KG1 (cell line): ENCODE measurements at regions not wholly inside any gene's neighbourhood (a gene's known extent, or its start where the extent isn't known, plus 50 kb on each side); places are given as distances from the start of the nearest gene placed in this dataset.

Source experiments
- DNase-seq: peaks from one replicate; lab custom pipeline; 2025; lab: John Stamatoyannopoulos, UW

DNA sequence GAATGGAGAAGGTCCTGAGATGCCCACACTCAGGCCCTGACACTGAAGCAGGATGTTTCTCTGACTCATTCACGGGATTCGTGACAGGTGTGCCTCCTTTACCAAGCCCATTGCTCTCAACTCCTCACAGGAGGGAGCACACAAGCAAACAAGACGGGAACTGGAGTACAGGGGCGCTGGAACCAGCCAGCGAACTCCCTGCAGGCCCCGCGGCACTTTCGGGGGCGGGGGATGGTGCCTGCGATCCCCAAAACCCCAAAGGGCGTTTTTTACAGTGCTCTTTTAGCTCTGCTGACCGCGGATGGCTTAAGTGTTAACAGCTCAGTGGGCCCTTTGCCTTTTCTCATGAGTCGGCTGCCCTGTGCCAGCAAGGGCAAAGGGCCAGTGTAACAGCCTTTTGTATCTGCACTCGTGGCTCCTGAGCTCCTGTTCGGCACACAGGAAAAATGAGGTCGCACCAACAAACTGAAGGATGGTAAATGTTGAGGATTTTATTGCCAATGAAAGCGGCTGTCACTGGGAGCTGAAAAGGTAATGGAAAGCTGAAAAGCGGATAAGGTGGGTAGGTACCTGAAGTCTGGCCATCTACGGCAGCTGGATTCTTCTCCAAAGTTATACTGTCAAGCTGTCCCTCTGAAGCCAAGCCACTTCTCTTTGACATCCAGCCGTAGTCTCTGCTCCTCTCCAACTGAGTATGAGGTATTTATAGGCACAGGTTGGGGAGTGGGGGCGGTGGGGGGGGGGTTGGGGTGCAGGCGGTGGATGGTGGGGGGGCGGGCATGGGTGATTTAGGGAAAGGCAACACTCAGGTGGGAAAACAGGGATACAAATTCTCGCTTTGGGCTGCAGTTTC lies 65.0 kb upstream of the TRPC4 start:
- DNase-seq: no peak

- DNase-seq: no peak
Measured at GRCh38 chr13:37929308-37929707, 59.7 kb upstream of the TRPC4 start.

DNA sequence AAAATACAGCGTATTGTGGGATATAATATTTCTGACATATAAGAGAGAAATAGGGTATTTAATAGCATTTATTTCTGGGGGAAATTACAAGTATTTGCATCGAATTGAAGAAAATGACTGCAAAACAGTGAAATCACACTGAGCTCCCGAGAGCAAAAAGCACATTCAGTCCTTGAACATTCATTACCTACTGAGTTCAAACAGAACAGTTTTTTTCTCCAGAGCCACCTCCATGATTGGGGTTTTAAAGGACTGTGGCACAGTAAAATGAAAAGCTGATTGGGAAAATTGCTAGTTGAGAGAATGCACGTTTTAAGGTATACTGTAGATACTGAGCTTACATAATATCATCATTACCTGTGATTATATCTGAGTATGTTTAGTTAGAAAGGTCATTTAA lies 58.0 kb upstream of the TRPC4 start:
- DNase-seq: no peak

DNA sequence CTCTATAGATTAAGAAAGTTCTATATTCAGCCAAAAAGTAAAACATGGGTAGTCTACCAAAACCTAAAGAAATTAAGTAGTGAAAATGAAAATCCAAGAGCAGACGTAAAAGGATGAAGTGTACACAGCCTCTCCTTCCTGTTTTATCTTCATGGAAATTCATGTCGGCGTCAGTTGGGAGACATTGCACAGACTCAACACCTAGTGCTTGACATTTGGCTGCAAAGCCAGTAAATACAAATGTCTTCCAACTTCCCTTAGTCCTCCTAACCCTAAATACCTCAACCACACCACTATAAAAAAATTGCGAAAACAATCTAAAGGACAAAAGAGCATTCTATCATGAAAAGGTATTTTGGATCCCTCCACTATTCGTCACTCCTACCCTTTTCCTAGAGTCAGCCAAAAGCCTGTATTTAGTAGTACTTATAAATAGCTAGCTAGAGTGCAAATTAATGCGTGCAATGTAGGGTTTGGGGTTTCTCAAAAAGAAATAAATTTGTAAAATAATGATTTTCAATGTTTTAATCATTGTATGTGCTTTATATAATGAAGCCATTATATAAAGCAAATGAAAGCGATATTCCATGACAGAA lies 56.4 kb upstream of the TRPC4 start:
- no peak for DNase-seq

GRCh38 chr13:37923236-37923635 lies 53.7 kb upstream of the TRPC4 start:
- DNase-seq: no peak

DNA sequence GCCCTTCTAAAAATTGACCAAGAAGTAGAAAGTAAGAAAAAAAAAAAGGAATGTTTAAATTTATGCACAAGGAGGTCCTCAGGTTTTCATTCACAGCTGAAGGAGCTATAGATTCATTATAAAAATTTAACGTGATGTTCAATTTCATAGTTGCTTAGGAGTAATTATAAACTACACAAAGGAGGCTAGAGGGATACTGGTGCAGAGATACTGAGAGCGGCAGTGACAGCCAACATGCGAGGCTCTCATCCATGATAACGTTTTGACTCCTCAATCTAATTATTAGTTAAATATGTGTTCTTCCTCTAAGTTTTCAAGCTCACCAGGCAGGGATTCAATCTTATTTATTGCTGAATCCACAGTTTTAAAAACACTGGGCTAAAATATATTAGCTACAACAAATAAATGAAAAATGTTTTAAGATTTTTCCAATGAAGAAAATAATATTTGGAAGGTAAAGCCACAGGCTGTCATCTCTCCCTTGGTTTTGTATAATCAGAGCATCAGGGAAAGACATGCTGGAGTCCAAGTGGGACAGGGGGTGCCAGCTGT lies 49.8 kb upstream of the TRPC4 start:
- no peak for DNase-seq
